Neural cell (in vitro differentiated cells): ENCODE measurements at regions not wholly inside any gene's neighbourhood (a gene's known extent, or its start where the extent isn't known, plus 50 kb on each side); places are given as distances from the start of the nearest gene placed in this dataset.

Experiments used
- H2AFZ ChIP-seq: fragments of 200-600, 300-800 bp; sonication (generic), shearing (Covaris generic); 2 replicates; pipeline ENCODE4 v1.6.0; 2014; ENCODE audit warnings: low read depth, mild to moderate bottlenecking, antibody characterized with exemption, low read length, moderate library complexity
- H3F3A ChIP-seq: fragments of 200-600 bp; shearing (Covaris generic); 2 replicates; pipeline ENCODE4 v1.6.1; 2016; ENCODE audit warnings: mild to moderate bottlenecking, moderate library complexity, mixed read lengths, antibody characterized with exemption, low read length; ENCODE audit not compliant: insufficient read depth, poor library complexity, severe bottlenecking
- H3K27ac ChIP-seq: fragments of 200-600, 300-800 bp; sonication (generic), shearing (Covaris generic); 2 replicates; pipeline ENCODE4 v1.5.1; 2014; ENCODE audit warnings: mild to moderate bottlenecking, low read length, moderate library complexity
- H3K27me3 ChIP-seq: fragments of 300-800, 200-600 bp; sonication (generic), shearing (Covaris generic); 2 replicates; pipeline ENCODE4 v1.6.0; 2014; ENCODE audit warnings: mild to moderate bottlenecking, low read depth, low read length, moderate library complexity; ENCODE audit not compliant: insufficient read depth
- H3K36me3 ChIP-seq: fragments of 300-800, 200-600 bp; sonication (generic), shearing (Covaris generic); 2 replicates; pipeline ENCODE4 v1.5.1; 2014; ENCODE audit warnings: mild to moderate bottlenecking, antibody characterized with exemption, low read length, moderate library complexity; ENCODE audit not compliant: insufficient read depth
- H3K4me2 ChIP-seq: fragments of 300-800, 200-600 bp; sonication (generic), shearing (Covaris generic); 2 replicates; pipeline ENCODE4 v1.6.0; 2014; ENCODE audit warnings: mild to moderate bottlenecking, low read length
- H3K4me3 ChIP-seq: fragments of 300-800, 200-600 bp; sonication (generic), shearing (Covaris generic); 2 replicates; pipeline ENCODE4 v1.5.1; 2014; ENCODE audit warnings: mild to moderate bottlenecking, low read length, moderate library complexity
- H3K79me2 ChIP-seq: fragments of 200-600 bp; shearing (Covaris generic); replicated peaks from 2 replicates; pipeline ENCODE4 v1.6.0; 2014; ENCODE audit warnings: mild to moderate bottlenecking, low read length, moderate library complexity; ENCODE audit not compliant: insufficient read depth
- H3K9ac ChIP-seq: fragments of 300-800, 200-600 bp; sonication (generic), shearing (Covaris generic); 2 replicates; pipeline ENCODE4 v1.6.1; 2016; ENCODE audit warnings: mild to moderate bottlenecking, low read length, mixed read lengths
- H3K9me2 ChIP-seq: fragments of 200-600 bp; shearing (Covaris generic); 2 replicates; pipeline ENCODE4 v1.6.1; 2016; ENCODE audit warnings: mild to moderate bottlenecking, low read length, mixed read lengths; ENCODE audit not compliant: insufficient read depth
- H3K9me3 ChIP-seq: fragments of 200-600, 300-800 bp; sonication (generic), shearing (Covaris generic); 2 replicates; pipeline ENCODE4 v1.6.1; 2016; ENCODE audit warnings: mild to moderate bottlenecking, mixed run types, low read length, moderate library complexity, mixed read lengths
- H4K20me1 ChIP-seq: fragments of 200-600 bp; shearing (Covaris generic); 2 replicates; pipeline ENCODE4 v1.6.1; 2016; ENCODE audit warnings: mild to moderate bottlenecking, mixed run types; ENCODE audit not compliant: insufficient read depth
- EP300 ChIP-seq: fragments of 450-650 bp; conservative IDR thresholded peaks from 2 replicates; pipeline ENCODE4 v1.6.1; 2014; ENCODE audit warnings: antibody characterized with exemption, mild to moderate bottlenecking, moderate library complexity; ENCODE audit not compliant: poor library complexity, severe bottlenecking
- EZH2 ChIP-seq: fragments of 200-600, 300-800 bp; shearing (Covaris generic), sonication (generic); IDR thresholded peaks from 2 replicates; pipeline ENCODE4 v1.6.1; 2014; ENCODE audit warnings: antibody characterized with exemption, low read length, borderline replicate concordance, mild to moderate bottlenecking; ENCODE audit not compliant: insufficient read depth, poor library complexity, severe bottlenecking
- MXI1 ChIP-seq: fragments of 450-650 bp; conservative IDR thresholded peaks from 2 replicates; pipeline ENCODE4 v1.6.1; 2014; ENCODE audit warnings: antibody characterized with exemption, mild to moderate bottlenecking; ENCODE audit not compliant: poor library complexity, severe bottlenecking
- POLR2AphosphoS5 ChIP-seq: IDR thresholded peaks from 2 replicates; pipeline ENCODE4 v1.6.1; 2012
- RAD21 ChIP-seq: fragments of 450-650 bp; conservative IDR thresholded peaks from 2 replicates; pipeline ENCODE4 v1.6.1; 2014; ENCODE audit warnings: antibody characterized with exemption, mild to moderate bottlenecking, moderate library complexity
- SMC3 ChIP-seq: fragments of 450-650 bp; conservative IDR thresholded peaks from 2 replicates; pipeline ENCODE4 v1.6.1; 2014; ENCODE audit warnings: antibody characterized with exemption, mild to moderate bottlenecking, moderate library complexity; ENCODE audit not compliant: poor library complexity
- TAF1 ChIP-seq: IDR thresholded peaks from 2 replicates; pipeline ENCODE4 v1.6.1; 2012; ENCODE audit warnings: low read depth
- TF ChIP-seq, protein P1 (sequence below): fragments of 450-650 bp; IDR thresholded peaks from 2 replicates; pipeline ENCODE4 v1.5.1; 2014; ENCODE audit warnings: antibody characterized with exemption, mild to moderate bottlenecking, moderate library complexity; ENCODE audit not compliant: poor library complexity, severe bottlenecking
- TF ChIP-seq, protein P2 (sequence below): IDR thresholded peaks from 2 replicates; pipeline ENCODE4 v1.6.1; 2012; ENCODE audit warnings: borderline replicate concordance

DNA sequence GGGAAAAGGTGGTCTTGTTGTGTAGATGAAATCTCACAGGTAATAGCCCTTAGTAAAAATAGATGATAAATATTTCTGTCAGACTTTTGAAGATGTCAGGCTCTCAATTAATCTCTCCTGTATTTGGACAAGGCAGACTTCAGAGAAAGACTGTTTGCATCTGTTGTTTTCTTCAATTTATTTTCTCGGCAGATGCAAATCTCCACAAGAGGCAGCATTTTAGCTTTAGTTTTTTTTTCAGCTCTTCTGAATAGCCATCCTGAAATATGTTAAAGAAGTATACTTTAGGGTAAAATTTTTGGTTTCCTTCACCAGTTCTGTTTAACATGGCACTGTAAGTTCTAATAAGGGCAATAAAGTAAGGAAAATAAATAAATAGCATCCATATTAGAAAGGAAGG lies 685.1 kb downstream of the SI start:
- H3K79me2 ChIP-seq = no peaks in the 10 kb centered on the region
- no peak overlapping the region for H3K9ac ChIP-seq
- H3K27ac ChIP-seq = no peak overlapping the region
- H3K4me2 ChIP-seq = no peak overlapping the region
- no peaks in the 10 kb centered on the region for H3K9me3 ChIP-seq
- H3F3A ChIP-seq = no peaks in the 10 kb centered on the region
- no peak overlapping the region for H3K4me3 ChIP-seq
- no peaks in the 10 kb centered on the region for H4K20me1 ChIP-seq
- H3K27me3 ChIP-seq = no peaks in the 10 kb centered on the region
- H3K9me2 ChIP-seq = no peaks in the 10 kb centered on the region
- TF ChIP-seq EZH2 = no peak
- TF ChIP-seq POLR2AphosphoS5 = no peak
- no peak overlapping the region for H2AFZ ChIP-seq
- H3K36me3 ChIP-seq = no peaks in the 10 kb centered on the region

DNA sequence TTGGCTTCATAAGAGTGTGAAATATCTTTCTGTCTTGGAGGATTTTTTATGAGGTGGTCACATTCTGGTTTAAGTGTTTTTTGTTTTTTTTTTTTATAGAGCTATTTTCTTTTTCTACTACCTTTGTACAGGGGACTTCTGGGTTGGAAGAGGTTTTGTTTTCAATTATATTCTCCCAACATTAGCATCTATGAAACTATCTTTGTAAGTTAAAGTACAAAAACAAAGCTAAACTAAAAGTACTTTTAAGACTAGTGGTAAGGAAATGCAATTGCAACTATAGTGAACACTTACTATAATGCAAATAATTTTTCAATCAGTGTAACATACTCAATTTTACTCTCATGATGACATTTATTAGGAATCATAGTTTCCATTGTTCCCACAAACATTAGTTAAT lies 688.2 kb downstream of the SI start:
- Histone ChIP-seq H3K9me2 (no peaks in the 10 kb centered on the region), H3K79me2 (no peaks in the 10 kb centered on the region), H2AFZ (no peak overlapping the region), H3K9me3 (no peaks in the 10 kb centered on the region), H3K27ac (no peak overlapping the region), H3K9ac (no peak overlapping the region), H3K27me3 (no peaks in the 10 kb centered on the region), H4K20me1 (no peaks in the 10 kb centered on the region), H3F3A (no peaks in the 10 kb centered on the region), H3K36me3 (no peaks in the 10 kb centered on the region), H3K4me3 (no peak overlapping the region), H3K4me2 (no peak overlapping the region)
- no peak for TF ChIP-seq SMC3
- TF ChIP-seq MXI1 = no peak
- no peak for TF ChIP-seq RAD21
- no peak for TF ChIP-seq POLR2AphosphoS5
- no peak for TF ChIP-seq EP300
- no peak for TF ChIP-seq EZH2
- TF ChIP-seq, protein P1, sequence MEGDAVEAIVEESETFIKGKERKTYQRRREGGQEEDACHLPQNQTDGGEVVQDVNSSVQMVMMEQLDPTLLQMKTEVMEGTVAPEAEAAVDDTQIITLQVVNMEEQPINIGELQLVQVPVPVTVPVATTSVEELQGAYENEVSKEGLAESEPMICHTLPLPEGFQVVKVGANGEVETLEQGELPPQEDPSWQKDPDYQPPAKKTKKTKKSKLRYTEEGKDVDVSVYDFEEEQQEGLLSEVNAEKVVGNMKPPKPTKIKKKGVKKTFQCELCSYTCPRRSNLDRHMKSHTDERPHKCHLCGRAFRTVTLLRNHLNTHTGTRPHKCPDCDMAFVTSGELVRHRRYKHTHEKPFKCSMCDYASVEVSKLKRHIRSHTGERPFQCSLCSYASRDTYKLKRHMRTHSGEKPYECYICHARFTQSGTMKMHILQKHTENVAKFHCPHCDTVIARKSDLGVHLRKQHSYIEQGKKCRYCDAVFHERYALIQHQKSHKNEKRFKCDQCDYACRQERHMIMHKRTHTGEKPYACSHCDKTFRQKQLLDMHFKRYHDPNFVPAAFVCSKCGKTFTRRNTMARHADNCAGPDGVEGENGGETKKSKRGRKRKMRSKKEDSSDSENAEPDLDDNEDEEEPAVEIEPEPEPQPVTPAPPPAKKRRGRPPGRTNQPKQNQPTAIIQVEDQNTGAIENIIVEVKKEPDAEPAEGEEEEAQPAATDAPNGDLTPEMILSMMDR = no peak
- no peak for TF ChIP-seq TAF1
- TF ChIP-seq, protein P2, sequence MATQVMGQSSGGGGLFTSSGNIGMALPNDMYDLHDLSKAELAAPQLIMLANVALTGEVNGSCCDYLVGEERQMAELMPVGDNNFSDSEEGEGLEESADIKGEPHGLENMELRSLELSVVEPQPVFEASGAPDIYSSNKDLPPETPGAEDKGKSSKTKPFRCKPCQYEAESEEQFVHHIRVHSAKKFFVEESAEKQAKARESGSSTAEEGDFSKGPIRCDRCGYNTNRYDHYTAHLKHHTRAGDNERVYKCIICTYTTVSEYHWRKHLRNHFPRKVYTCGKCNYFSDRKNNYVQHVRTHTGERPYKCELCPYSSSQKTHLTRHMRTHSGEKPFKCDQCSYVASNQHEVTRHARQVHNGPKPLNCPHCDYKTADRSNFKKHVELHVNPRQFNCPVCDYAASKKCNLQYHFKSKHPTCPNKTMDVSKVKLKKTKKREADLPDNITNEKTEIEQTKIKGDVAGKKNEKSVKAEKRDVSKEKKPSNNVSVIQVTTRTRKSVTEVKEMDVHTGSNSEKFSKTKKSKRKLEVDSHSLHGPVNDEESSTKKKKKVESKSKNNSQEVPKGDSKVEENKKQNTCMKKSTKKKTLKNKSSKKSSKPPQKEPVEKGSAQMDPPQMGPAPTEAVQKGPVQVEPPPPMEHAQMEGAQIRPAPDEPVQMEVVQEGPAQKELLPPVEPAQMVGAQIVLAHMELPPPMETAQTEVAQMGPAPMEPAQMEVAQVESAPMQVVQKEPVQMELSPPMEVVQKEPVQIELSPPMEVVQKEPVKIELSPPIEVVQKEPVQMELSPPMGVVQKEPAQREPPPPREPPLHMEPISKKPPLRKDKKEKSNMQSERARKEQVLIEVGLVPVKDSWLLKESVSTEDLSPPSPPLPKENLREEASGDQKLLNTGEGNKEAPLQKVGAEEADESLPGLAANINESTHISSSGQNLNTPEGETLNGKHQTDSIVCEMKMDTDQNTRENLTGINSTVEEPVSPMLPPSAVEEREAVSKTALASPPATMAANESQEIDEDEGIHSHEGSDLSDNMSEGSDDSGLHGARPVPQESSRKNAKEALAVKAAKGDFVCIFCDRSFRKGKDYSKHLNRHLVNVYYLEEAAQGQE = no peak

DNA sequence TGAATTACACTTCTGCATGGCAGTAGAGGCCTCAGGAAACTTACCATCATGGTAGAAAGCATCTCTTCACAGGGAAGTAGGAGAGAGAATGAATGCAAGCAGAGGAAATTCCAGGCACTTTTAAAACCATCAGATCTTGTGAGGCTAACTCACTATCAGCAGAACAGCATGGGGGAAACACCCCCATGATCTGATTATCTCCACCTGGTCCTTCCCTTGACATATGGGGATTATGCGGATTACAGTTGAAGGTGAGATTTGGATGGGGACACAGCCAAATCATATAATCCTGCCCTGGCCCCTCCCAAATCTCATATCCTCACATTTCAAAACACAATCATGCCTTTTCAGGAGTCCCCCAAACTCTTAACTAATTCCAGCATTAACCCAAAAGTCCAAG lies 691.1 kb downstream of the SI start:
- Histone ChIP-seq H3K9ac (no peak overlapping the region), H3K27ac (no peak overlapping the region), H3K79me2 (no peaks in the 10 kb centered on the region), H3K27me3 (no peaks in the 10 kb centered on the region), H3K36me3 (no peaks in the 10 kb centered on the region), H4K20me1 (no peaks in the 10 kb centered on the region), H3K9me2 (no peaks in the 10 kb centered on the region), H3K9me3 (no peaks in the 10 kb centered on the region), H2AFZ (no peak overlapping the region), H3K4me2 (no peak overlapping the region), H3F3A (no peaks in the 10 kb centered on the region), H3K4me3 (no peak overlapping the region)
- TF ChIP-seq, protein P2 = no peak
- TF ChIP-seq, protein P1 = no peak
- TF ChIP-seq RAD21 (no peak), MXI1 (no peak), POLR2AphosphoS5 (no peak), TAF1 (no peak), EZH2 (no peak), SMC3 (no peak), EP300 (no peak)
